Tibial artery (tissue), 4 donors: ENCODE measurements at regions not wholly inside any gene's neighbourhood (a gene's known extent, or its start where the extent isn't known, plus 50 kb on each side); places are given as distances from the start of the nearest gene placed in this dataset.

Source experiments
- DNase-seq, 2 donors: peaks; one replicate each; pipeline ENCODE4 v3.0.0-alpha.2; 2019
- H3K27ac ChIP-seq, 2 donors: fragments of 200-600 bp; sonication (generic) in 1 of 2; 1 replicate in 1 of 2; 2 replicates in 1 of 2; pipeline ENCODE4 v1.5.1; 2018 to 2019; ENCODE audit warnings: mild to moderate bottlenecking in 1 of 2
- H3K27me3 ChIP-seq, 2 donors: fragments of 200-600 bp; sonication (generic) in 1 of 2; one replicate each; pipeline versions ENCODE4 v1.5.1 to v1.6.0; 2016 to 2019
- H3K36me3 ChIP-seq, 3 donors: fragments of 200-600 bp; sonication (generic) in 2 of 3; one replicate each; pipeline ENCODE4 v1.5.1; 2016 to 2019; ENCODE audit warnings: mild to moderate bottlenecking in 2 of 3
- H3K4me1 ChIP-seq, 4 donors: fragments of 200-600 bp; sonication (generic) in 2 of 4; 1 replicate in 3 of 4; 2 replicates in 1 of 4; pipeline ENCODE4 v1.5.1; 2016 to 2019
- H3K4me3 ChIP-seq, 2 donors: fragments of 200-600 bp; sonication (generic) in 1 of 2; 1 replicate in 1 of 2; 2 replicates in 1 of 2; pipeline ENCODE4 v1.5.1; 2018 to 2019; ENCODE audit warnings: mild to moderate bottlenecking in 2 of 2
- H3K9me3 ChIP-seq, 3 donors: fragments of 200-600 bp; sonication (generic) in 1 of 3; one replicate each; pipeline ENCODE4 v1.5.1; 2016 to 2019
- CTCF ChIP-seq, 2 experiments: fragments of 200-600 bp in 1 of 2; fragments of 450-650 bp in 1 of 2; IDR thresholded peaks; one replicate each; pipeline ENCODE4 v1.5.1; 2017 to 2019; ENCODE audit warnings: antibody characterized with exemption in 2 of 2, mild to moderate bottlenecking in 1 of 2, moderate library complexity in 1 of 2
- intact Hi-C: fragments of 100-400 bp; cut with DNase I; formaldehyde crosslinking; loops from one replicate; pipeline ENCODE4 v1.15.0; 2023; ENCODE audit warnings: low total_unique reads

GRCh38 chr13:63408331-63409189 is 1992.9 kb upstream of the PCDH20 start:
- intact Hi-C loops = no loop called here
- no peaks in the 10 kb centered on the region for H3K27me3 ChIP-seq
- no peaks in the 10 kb centered on the region for H3K9me3 ChIP-seq
- H3K27ac ChIP-seq = no peak overlapping the region
- no peak for DNase-seq
- no peaks in the 10 kb centered on the region for H3K36me3 ChIP-seq
- no peak overlapping the region for H3K4me3 ChIP-seq
- no peaks in the 10 kb centered on the region for H3K4me1 ChIP-seq
- no peak for TF ChIP-seq CTCF (IDR thresholded peaks at IDR 0.05)

- no peaks in the 10 kb centered on the region for H3K4me1 ChIP-seq
- TF ChIP-seq CTCF (IDR thresholded peaks at IDR 0.05) = no peak
- no peak overlapping the region for H3K27ac ChIP-seq
- intact Hi-C loops = no loop called here
- no peaks in the 10 kb centered on the region for H3K36me3 ChIP-seq
- no peak for DNase-seq
- no peaks in the 10 kb centered on the region for H3K27me3 ChIP-seq
- no peak overlapping the region for H3K4me3 ChIP-seq
- no peaks in the 10 kb centered on the region for H3K9me3 ChIP-seq
Measured at GRCh38 chr13:63403733-63404132, 1988.1 kb upstream of the PCDH20 start.

- no peaks in the 10 kb centered on the region for H3K9me3 ChIP-seq
- DNase-seq = no peak
- intact Hi-C loops = no loop called here
- no peaks in the 10 kb centered on the region for H3K4me1 ChIP-seq
- no peaks in the 10 kb centered on the region for H3K36me3 ChIP-seq
- no peak for TF ChIP-seq CTCF (IDR thresholded peaks at IDR 0.05)
- H3K27ac ChIP-seq = no peak overlapping the region
- no peaks in the 10 kb centered on the region for H3K27me3 ChIP-seq
- H3K4me3 ChIP-seq = no peak overlapping the region
Measured at GRCh38 chr13:63396746-63397145, 1981.1 kb upstream of the PCDH20 start.

- Histone ChIP-seq H3K9me3 (no peaks in the 10 kb centered on the region), H3K4me3 (no peak overlapping the region), H3K27me3 (no peaks in the 10 kb centered on the region), H3K27ac (no peak overlapping the region), H3K36me3 (no peaks in the 10 kb centered on the region), H3K4me1 (no peaks in the 10 kb centered on the region)
- no peak for DNase-seq
- intact Hi-C loops = no loop called here
- no peak for TF ChIP-seq CTCF (IDR thresholded peaks at IDR 0.05)
Measured at GRCh38 chr13:63393112-63393511, 1977.5 kb upstream of the PCDH20 start.

- TF ChIP-seq CTCF (IDR thresholded peaks at IDR 0.05) = no peak
- Histone ChIP-seq H3K27me3 (no peaks in the 10 kb centered on the region), H3K27ac (no peak overlapping the region), H3K4me3 (no peak overlapping the region), H3K36me3 (no peaks in the 10 kb centered on the region), H3K9me3 (no peaks in the 10 kb centered on the region), H3K4me1 (no peaks in the 10 kb centered on the region)
- DNase-seq = no peak
- intact Hi-C loops = no loop called here
Measured at GRCh38 chr13:63389756-63390155, 1974.1 kb upstream of the PCDH20 start.
